ENCODE measurements at regions not wholly inside any gene's neighbourhood (a gene's known extent, or its start where the extent isn't known, plus 50 kb on each side); places are given as distances from the start of the nearest gene placed in this dataset.
"Not testable (repeated sequence)": the region's sequence is repeated elsewhere in the genome, so short reads cannot be mapped to it uniquely, and the experiment has no call there.

GRCh38 chr14:104249706-104250105, 111.3 kb downstream of the KIF26A start:
- DNase-seq (ENCODE audit: low read depth, low spot score) = no peak

- no peak for DNase-seq (ENCODE audit: low read depth, low spot score)
Measured at GRCh38 chr14:104250175-104250574, 111.8 kb downstream of the KIF26A start.

- no peak for DNase-seq (ENCODE audit: low read depth, low spot score)
Measured at GRCh38 chr14:104252256-104253215, 114.1 kb downstream of the KIF26A start.

- DNase-seq (ENCODE audit: low read depth, low spot score) = no peak
Measured at GRCh38 chr14:104253223-104253822, 114.9 kb downstream of the KIF26A start.

DNA sequence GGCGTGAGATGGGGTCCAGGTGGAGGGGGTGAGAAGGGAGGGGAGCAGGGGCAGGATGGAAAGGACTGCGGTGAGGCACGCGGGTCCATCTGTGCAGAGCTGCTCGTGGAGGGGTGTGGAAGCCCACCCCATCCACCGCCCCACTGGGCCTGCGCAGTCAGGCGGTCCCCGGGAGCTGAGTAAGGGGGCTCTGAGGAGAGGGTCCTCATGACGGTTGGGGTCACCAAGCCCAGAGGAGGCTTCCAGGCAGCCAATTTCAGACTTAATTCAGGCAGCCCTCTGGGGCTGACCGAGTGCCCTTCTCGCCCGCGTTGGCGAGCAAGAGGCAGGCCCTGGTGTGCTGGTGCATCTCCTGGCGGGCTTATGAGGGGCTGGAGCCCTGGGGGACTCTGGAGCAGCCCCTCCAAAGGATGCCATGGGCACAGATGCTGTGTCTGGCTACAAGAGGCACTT, 115.5 kb downstream of the KIF26A start:
- DNase-seq (ENCODE audit: low read depth, low spot score) = no peak

DNA sequence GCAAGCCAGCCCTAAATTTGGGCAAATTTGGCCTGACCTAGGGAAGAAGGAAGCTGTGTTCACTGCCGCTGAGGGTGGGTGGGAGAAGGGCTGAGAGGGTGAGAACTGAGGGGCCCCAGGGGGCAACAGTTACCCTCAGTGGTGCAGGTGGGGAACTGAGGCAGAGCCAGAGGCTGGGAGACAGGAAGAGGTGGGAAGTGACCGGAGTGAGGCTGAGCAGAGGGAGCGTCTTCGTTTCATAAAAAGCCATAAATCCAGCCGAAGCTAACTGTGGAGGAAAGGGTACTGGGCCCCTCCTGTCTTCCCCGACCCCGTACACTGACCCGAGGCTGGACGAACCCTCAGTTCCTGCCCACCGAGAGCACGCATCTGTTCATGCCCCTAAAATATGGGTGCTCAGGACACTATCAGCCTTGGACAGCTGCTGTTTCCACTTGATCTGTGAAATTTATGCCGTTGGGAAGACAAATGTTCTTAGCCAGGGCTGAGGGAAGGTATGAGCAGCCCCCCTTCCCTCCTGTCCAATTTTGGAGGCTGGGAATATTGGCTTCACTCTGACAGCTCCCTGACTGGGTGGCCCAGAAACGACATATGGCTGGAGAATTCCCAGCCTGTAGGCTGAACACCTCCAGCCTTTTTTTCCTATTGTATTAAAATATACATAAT, 116.5 kb downstream of the KIF26A start:
- no peak for DNase-seq (ENCODE audit: low read depth, low spot score)

DNA sequence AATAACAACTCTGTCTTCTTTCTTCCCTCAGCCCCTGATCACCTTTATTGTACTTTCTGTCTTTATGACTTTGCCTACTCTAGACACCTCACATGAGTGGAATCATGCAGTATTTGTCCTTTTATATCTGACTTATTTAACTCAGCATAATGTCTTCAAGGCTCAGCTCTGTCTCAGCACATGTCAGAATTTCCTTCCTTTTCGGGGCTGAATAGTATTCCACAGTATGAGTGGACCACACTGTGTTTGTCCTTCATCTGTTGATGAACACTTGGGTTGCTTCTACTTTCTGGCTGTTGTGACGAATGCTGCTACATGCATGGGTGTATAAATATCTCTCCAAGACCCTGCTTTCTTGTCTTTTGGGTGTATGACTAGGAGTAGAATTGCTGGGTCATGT, 117.6 kb downstream of the KIF26A start:
- no peak for DNase-seq (ENCODE audit: low read depth, low spot score)

GRCh38 chr14:104262515-104263514, 124.4 kb downstream of the KIF26A start:
- no peak for DNase-seq (ENCODE audit: low read depth, low spot score)

DNA sequence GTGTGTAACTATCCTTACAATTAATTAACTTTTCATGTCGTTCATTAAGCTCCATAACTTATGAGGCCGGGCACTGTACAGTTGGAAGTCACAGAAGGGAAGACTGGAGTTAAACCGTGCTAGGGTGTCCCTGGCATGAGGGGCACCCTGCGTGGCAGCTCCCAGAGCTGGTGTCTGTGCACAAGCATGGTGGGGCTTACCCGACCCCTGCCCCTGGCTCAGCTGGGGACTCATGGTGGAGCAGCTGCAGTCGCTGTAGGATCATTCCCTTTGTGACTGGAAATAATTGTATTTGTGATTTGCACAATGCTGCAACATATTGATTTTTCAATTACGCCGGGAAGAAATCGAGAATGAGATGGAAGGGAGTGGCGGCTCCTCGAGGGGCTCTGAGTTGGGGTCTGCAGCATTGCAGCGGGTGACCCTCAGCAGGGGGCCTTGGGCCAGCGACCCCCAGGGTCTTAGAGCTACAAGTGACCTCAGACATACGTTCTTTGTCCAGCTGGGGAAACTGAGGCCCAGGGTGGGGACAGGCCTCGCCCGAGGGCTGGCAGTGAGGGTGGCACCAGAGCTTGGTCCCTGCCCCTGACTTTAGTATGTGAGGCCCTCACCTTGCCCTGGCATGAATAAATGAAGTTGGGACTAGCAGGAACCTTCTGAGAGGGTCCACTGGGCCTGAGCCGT, 125.4 kb downstream of the KIF26A start:
- no peak for DNase-seq (ENCODE audit: low read depth, low spot score)

DNA sequence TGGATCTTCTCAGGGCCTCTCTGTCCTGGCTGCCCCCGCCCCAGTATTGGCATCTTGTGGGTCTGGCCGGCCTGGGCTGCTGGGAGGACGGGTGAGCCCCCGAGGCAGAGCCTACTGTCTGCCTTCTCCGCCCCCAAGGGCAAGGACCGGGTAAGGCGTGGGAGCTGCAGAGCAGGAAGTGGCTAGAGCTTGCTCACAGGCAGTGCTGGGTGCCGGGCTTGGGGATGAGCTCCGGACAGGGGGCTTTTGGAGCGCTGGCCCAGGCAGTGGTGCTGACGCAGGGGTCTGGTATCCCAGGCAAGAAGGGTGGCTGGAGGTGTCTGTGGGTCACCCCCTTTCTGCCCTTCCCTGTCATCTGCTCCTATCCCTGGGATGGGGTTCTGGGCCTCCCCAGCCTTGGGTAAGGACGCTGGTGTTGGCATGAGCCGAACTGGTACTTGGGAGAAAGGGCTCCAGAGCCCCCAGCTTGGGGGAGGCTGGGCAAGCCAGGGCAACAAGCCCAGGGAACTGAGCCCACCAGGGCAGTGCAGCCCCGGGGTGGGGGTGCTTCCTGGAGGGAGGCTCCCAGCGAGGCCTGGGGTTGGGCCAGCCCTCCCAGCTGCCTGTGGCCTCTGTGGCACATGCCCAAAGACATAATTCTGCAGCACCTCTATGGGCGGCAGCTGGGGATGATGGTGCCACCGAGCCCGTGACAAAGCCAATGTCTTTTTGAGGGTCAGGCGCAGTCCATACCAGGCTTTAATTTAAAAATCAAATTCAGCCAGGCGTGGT, 126.3 kb downstream of the KIF26A start:
- DNase-seq (ENCODE audit: low read depth, low spot score) = no peak

- DNase-seq (ENCODE audit: low read depth, low spot score) = no peak
Measured at GRCh38 chr14:104265918-104266630, 127.7 kb downstream of the KIF26A start.

DNA sequence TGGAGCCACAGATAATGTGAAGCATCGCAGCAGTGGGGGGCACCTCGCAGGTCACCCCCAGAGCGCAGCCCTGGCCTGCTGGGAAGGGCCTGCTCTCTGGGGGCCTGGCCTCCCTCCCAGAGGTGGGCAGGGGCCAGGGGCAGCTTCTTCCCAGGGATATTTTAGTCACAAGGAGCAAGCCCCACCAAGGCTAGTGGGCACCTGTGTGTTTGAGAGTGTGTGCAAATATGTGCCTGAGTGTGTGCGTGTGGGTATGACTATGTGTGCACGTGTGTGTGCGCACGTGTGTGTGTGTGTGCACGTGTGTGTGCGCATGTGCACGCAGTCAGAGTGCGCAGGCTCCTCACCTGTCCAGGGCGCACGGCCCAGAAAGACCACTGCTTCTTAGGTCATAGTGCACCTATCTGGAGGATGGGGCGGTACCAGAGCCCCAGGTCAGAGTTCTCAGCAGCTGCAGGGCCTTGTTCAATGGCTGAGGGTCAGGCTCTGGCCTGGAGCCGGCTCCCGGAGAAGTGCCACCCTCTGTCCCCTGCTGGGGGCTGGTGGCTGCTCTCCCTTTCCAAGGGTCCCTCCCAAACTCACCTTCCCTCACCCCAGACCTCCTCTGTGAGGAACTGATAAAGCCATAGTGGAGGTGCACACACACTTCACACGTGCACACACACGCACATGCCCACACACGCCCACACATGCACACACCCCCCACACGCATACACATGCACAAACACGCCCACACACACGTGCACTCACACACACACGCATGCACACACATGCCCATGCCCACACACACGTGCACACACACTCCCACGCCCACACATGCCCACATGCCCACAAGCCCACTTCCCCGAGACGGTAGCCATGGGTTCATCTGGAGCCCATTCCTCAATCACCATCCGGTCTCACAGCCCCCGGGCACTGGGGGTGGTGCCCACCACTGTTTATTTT, 128.5 kb downstream of the KIF26A start:
- DNase-seq (ENCODE audit: low read depth, low spot score) = no peak

GRCh38 chr14:104267895-104268294, 129.5 kb downstream of the KIF26A start:
- no peak for DNase-seq (ENCODE audit: low read depth, low spot score)

GRCh38 chr14:104268295-104268694, 129.9 kb downstream of the KIF26A start:
- DNase-seq (ENCODE audit: low read depth, low spot score) = no peak

- no peak for DNase-seq (ENCODE audit: low read depth, low spot score)
Measured at GRCh38 chr14:104268725-104269436, 130.5 kb downstream of the KIF26A start.

GRCh38 chr14:104269511-104270241, 131.3 kb downstream of the KIF26A start:
- DNase-seq (ENCODE audit: low read depth, low spot score) = not testable (repeated sequence)

Data from pulmonary artery endothelial cell (primary cell).